ENCODE measurements at regions not wholly inside any gene's neighbourhood (a gene's known extent, or its start where the extent isn't known, plus 50 kb on each side); places are given as distances from the start of the nearest gene placed in this dataset.

DNA sequence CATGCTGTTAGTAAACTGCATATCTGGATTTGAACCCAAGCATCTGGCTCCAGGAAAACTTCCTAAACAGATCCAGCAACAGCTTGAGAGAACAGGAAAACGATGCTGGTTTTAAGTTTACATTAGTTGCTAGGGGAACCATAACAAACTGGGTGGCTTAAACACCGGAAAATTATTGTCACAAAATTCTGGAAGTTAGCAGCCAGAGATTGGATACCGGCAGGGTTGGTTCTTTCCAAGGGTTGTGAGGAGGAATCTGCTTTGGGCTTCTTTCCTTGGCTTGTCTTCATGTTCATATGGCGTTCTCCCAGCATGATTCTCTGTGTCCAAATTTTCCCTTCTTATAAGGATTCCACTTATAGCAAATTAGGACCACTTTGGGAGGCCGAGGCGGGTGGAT lies 276.9 kb upstream of the TOM1L1 start:
- H3K9me3 ChIP-seq (ENCODE audit: insufficient read depth in 2 of 2, low read depth in 1 of 2, low read length in 1 of 2), result no peaks in the 10 kb centered on the region
- no peak overlapping the region for H3K14ac ChIP-seq (ENCODE audit: insufficient read length)
- no peak overlapping the region for H3K18ac ChIP-seq (ENCODE audit: extremely low read depth, low read length)
- H3K4me3 ChIP-seq (ENCODE audit: extremely low read depth in 1 of 4, insufficient read depth in 2 of 4, low read depth in 3 of 4, low read length in 4 of 4), result no peak overlapping the region
- DNase-seq (ENCODE audit: low read depth in 1 of 2, low spot score in 2 of 2), result no peak
- no peak overlapping the region for H4K8ac ChIP-seq (ENCODE audit: extremely low read depth, insufficient read depth, low read length)
- H3K27ac ChIP-seq (ENCODE audit: low read depth, low read length), result no peak overlapping the region
- H3K27me3 ChIP-seq (replicated peaks in 1 of 4; ENCODE audit: control insufficient read depth in 3 of 4, extremely low read depth in 1 of 4, insufficient read depth in 3 of 4, low read length in 3 of 4), result no peaks in the 10 kb centered on the region
- no peak overlapping the region for H3K56ac ChIP-seq (replicated peaks; ENCODE audit: insufficient read length, low read depth, low read length)
- TF ChIP-seq BACH1 (IDR thresholded peaks at IDR 0.05; ENCODE audit: low read length) (no peak), YY1 (IDR thresholded peaks at IDR 0.05; ENCODE audit: low read depth, low read length) (no peak), BCL11A (IDR thresholded peaks at IDR 0.05; ENCODE audit: low read depth in 2 of 2, low read length in 2 of 2) (no peak), RXRA (IDR thresholded peaks at IDR 0.05; ENCODE audit: insufficient read depth, low read depth, low read length) (no peak), SP2 (IDR thresholded peaks at IDR 0.05; ENCODE audit: low read length) (no peak), KDM5A (IDR thresholded peaks at IDR 0.05; ENCODE audit: low read length) (no peak), TEAD4 (IDR thresholded peaks at IDR 0.05; ENCODE audit: low read depth, low read length) (no peak)
- no peaks in the 10 kb centered on the region for H3K23me2 ChIP-seq (ENCODE audit: low read depth, low read length)
- no peak overlapping the region for H3K9ac ChIP-seq (replicated peaks in 1 of 4; ENCODE audit: extremely low read depth in 1 of 4, low read depth in 3 of 4, low read length in 3 of 4)
- FAIRE-seq, result no peak
- no peak overlapping the region for H4K91ac ChIP-seq (replicated peaks; ENCODE audit: insufficient read length, low read length)
- H3K4ac ChIP-seq (replicated peaks; ENCODE audit: insufficient read length, low read depth, low read length), result no peak overlapping the region
- 92% methylated on average over 6 of the region's 6 CpGs; no CpG with 5 or more reads in 1 of the 2 experiments for WGBS, 2 experiments (ENCODE audit: extremely low coverage in 1 of 2, insufficient coverage in 1 of 2, insufficient read length in 1 of 2, insufficient replicate concordance in 2 of 2, low coverage in 1 of 2, low lambda C conversion rate in 2 of 2, missing lambda C conversion rate in 1 of 2)
- no peak overlapping the region for H2BK5ac ChIP-seq (ENCODE audit: low read depth, low read length)
- no peaks in the 10 kb centered on the region for H4K20me1 ChIP-seq (replicated peaks in 1 of 2; ENCODE audit: control insufficient read depth in 1 of 2, insufficient read depth in 2 of 2, low read length in 2 of 2)
- H3K4me2 ChIP-seq (ENCODE audit: insufficient read depth in 1 of 2, low read depth in 2 of 2, low read length in 2 of 2), result no peak overlapping the region
- no peak overlapping the region for H4K5ac ChIP-seq (ENCODE audit: insufficient read length, low read depth, low read length)
- H2AK5ac ChIP-seq (ENCODE audit: low read depth, low read length), result no peak overlapping the region
- H3K4me1 ChIP-seq (replicated peaks in 1 of 4; ENCODE audit: control insufficient read depth in 3 of 4, insufficient read depth in 4 of 4, low read length in 3 of 4), result peaks cover 2 to 17% (median 12%) of the 10 kb centered on the region in 4 experiments; a peak in 4 of 7 replicates
- H2AFZ ChIP-seq (ENCODE audit: low read length), result no peak overlapping the region
- H3K36me3 ChIP-seq (ENCODE audit: control insufficient read depth in 2 of 4, insufficient read depth in 4 of 4, low read length in 3 of 4), result no peaks in the 10 kb centered on the region
- H3K79me1 ChIP-seq (ENCODE audit: low read depth, low read length), result no peaks in the 10 kb centered on the region
- H2BK12ac ChIP-seq (ENCODE audit: low read depth, low read length), result no peak overlapping the region
- no peak overlapping the region for H2BK120ac ChIP-seq (replicated peaks; ENCODE audit: low read depth, low read length)
- H3K23ac ChIP-seq (ENCODE audit: insufficient read length), result no peak overlapping the region
- no peak overlapping the region for H2BK15ac ChIP-seq (ENCODE audit: low read length)
- no peak overlapping the region for H2BK20ac ChIP-seq (ENCODE audit: low read length)
- H3K79me2 ChIP-seq (ENCODE audit: control insufficient read depth in 1 of 2, insufficient read depth in 2 of 2, low read length in 2 of 2), result no peaks in the 10 kb centered on the region
- ChIA-PET POLR2A (ENCODE audit: partially characterized antibody) (no interaction called here), CTCF (ENCODE audit: partially characterized antibody) (no interaction called here)
